ENCODE measurements at regions not wholly inside any gene's neighbourhood (a gene's known extent, or its start where the extent isn't known, plus 50 kb on each side); places are given as distances from the start of the nearest gene placed in this dataset.

DNA sequence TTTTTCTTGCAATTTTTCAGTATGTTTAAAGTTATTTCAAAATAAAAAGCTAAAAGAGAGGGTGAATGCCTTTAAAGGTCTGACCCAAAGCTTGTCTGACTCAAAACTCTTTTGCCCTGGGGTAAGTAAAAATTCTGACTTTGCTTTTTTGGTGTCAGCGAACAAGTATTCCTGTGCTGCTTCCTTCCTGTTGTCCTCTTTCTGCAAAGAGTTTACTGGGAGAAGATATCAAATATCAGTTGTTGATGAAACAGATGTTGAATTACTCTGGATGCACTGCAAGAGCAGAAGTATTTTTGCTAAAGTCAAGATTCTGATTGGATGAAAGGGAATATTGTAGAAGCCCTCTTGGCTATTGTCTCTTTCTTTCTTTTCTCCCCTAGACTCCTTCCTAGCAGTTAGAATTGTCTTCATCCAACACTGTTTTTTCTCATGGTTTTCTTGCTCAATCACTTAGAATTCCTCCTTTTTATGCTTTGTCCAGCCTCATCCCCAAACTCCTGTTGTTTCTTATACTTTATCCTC is 62.0 kb downstream of the DACT1 start:
- TF ChIP-seq, protein P1, sequence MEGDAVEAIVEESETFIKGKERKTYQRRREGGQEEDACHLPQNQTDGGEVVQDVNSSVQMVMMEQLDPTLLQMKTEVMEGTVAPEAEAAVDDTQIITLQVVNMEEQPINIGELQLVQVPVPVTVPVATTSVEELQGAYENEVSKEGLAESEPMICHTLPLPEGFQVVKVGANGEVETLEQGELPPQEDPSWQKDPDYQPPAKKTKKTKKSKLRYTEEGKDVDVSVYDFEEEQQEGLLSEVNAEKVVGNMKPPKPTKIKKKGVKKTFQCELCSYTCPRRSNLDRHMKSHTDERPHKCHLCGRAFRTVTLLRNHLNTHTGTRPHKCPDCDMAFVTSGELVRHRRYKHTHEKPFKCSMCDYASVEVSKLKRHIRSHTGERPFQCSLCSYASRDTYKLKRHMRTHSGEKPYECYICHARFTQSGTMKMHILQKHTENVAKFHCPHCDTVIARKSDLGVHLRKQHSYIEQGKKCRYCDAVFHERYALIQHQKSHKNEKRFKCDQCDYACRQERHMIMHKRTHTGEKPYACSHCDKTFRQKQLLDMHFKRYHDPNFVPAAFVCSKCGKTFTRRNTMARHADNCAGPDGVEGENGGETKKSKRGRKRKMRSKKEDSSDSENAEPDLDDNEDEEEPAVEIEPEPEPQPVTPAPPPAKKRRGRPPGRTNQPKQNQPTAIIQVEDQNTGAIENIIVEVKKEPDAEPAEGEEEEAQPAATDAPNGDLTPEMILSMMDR (IDR thresholded peaks at IDR 0.05), result no peak
- no peak for TF ChIP-seq POLR2A (IDR thresholded peaks at IDR 0.05)

Data from adrenal gland (tissue), 5 donors.